ENCODE measurements at regions not wholly inside any gene's neighbourhood (a gene's known extent, or its start where the extent isn't known, plus 50 kb on each side); places are given as distances from the start of the nearest gene placed in this dataset.

DNA sequence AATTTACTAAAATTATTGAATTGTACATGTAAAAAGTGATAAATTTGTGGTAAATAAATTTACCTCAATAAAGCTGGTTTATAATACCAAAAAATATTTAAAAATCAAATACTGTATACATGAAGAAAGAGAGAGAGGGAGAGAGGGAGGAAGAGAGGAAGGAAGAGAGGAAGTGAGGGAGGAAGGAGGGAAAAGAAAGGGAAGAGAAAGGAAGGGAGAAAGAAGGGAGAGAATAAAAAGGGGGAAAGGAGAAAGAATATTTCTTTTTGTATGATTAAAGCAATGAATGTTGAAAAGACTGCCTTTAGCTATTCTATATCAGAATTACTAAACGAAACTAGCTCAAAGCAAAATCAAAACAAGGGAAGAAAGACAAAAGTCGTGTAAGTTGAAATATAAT, 150.0 kb downstream of the LRIG2 start:
- DNase-seq, result no peak

DNA sequence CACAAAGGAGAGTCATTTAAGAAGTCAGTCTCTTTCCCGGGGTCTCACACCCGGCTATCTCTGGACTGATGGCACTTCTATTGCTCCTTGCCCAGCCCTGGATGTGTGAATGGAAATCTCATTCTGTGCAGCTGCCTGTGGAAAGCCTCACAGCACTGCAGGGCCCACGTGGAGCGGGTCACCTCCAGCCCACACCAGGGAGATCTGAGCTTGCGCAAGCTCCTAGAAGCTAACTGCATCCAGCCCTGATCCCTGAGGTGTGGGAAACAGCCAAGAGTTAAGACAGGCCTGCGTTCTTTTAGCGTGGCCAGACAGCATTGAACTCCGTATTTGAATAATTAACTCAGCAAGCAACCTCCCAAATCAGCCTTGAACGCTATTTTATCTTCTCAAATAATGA, 150.5 kb downstream of the LRIG2 start:
- DNase-seq, result no peak

DNA sequence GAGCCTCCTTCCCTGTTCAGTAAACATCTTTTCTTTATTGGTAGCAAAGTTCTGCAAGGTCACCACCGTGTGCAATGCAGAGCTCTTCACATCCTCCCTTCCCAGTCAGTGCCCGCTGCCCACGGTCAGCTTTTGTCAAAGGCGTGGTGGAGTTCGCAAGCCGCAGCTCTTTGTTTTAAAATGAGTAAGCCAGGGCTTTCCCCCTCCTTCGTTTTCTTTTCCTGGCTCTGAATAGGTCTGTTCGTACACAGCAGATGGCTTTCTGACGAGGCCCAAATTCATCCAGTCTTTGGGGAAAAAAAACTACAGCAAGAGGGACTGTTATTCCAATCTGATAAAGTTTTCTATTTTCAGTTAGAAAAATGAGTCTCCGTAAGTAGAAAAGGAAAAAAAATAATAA, 153.2 kb downstream of the LRIG2 start:
- no peak for DNase-seq

GRCh38 chr1:113231866-113232265, 158.4 kb upstream of the MAGI3 start:
- DNase-seq, result no peak

DNA sequence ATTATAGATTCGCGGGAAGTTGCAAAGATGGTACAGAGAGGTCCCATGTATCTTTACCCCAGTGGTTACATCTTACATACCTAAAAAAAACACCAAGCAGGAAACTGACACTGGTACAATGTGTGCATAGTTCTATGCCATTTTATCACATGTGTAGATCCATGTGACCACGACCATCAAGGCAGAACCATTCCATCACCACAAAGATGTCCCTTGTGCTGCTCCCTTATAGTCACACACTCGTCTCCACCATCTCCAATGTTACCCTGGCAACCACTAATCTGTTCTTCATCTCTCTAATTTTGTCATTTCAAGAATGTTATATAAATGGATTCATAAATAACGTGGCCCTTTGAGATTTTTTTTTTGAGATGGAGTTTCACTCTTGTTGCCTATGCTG, 156.9 kb upstream of the MAGI3 start:
- no peak for DNase-seq

GRCh38 chr1:113241237-113241636, 149.1 kb upstream of the MAGI3 start:
- DNase-seq, result no peak

GRCh38 chr1:113242481-113242880, 147.8 kb upstream of the MAGI3 start:
- DNase-seq, result peak; percentile 54

DNA sequence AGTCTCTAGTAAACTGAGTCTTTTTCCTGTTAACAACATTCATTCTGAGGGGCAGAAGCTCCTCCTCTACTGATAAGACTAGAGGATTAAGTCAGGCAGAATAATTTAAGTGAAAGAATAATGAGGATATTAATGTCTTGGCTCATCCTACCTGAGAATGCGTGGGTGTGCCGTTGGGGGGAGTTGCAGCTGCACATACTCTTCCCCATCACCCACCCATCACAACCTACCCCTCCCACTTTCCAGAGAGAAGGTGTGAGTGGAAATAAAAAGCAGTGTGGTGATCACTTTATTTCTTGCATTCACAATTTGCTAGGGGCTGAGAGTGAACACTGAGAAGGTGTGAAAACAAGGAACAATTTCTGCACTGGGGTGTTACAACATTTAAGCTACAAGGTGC, 146.8 kb upstream of the MAGI3 start:
- no peak for DNase-seq

DNA sequence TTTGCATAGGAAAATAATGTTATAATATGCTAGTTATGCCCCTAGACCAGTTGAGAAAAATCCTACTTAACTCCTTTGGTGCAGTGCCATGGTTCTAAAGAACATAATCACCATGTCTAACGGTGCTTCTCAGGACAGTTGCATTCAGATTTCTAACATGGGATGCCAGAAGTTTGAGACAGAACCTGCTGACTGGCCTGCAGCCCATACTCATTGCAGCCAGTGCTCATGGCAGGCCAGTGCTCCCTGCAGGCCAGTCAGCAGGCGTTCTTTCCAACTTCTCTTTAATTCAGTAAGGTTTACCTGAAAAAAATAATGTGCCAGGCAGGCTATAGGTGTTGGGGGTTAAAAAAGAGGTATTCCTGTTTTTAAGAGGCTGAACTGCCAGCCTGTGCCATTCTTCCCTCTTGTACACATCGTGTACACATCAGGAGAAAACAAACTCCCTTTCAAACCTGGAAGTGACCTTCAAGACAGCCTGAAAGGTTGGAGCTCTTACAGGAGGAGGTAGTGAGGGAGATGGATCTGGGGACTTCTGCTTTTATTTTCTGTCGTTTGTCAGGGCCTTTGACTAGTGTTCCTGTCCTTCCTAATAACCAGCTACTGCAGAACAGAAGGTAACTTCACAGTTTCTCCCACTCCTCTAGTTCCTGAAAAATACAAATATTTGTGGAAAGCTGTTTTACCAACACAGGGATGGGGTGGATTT, 146.0 kb upstream of the MAGI3 start:
- DNase-seq, result no peak

- DNase-seq, result no peak
Observed at GRCh38 chr1:113245252-113245651, 145.1 kb upstream of the MAGI3 start.

GRCh38 chr1:113246929-113247328, 143.4 kb upstream of the MAGI3 start:
- no peak for DNase-seq

DNA sequence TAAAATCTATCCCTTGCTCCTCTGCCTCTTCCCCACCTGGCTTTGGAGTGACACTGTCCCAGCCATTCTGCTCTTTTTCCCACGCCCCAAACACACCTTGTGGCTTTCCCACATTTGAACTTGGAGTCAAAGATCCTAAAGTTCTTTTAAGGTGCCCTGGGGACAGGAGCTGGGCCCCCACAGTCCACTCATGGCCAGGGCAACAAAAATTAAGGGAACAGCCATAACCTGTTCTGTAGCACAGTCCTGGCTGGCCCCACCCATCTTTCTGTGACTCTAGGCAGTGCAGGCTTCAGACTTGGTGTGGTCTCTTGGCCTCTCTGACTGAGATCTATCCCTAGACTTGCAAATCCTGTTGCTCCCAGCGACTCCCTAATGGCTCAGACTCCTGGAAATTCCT, 143.0 kb upstream of the MAGI3 start:
- DNase-seq, result no peak

DNA sequence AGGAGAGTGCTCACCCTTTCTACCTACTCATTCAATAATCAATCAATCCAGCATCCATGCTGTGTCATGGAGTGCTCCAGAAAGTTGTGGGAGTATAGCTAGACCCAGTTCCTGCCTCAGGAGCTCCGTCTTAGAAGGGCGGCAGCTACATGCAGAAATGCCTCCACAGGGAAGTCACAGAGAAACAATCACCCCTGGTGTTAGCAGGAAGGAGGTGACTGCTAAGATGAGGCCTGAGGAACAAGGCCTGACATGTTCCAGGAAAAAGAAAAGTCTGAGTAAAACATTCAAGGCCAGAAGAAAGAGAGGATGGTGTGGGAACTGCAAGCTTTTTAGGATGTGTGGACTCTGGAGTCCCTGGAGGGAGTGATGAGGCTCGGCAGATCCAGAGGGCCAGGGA, 142.5 kb upstream of the MAGI3 start:
- no peak for DNase-seq

DNA sequence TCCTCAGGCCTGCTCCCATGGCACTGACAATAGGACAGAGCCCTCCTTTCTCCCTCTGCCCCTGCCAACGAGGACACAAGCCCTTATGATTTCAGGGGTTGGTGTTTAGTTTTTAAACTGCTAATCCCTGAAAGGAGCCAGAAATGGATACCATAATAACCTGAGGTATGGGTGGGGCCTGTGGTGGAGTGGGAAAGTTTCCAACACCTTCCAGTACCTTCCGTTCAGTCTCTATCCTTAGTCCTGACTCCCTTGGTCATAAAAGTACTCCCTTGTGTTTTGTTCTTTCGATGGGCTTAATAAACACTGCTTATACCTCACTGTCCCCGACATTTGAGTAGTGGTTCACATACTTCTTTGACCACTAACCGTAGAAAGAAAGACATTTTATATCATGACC, 141.8 kb upstream of the MAGI3 start:
- no peak for DNase-seq

DNA sequence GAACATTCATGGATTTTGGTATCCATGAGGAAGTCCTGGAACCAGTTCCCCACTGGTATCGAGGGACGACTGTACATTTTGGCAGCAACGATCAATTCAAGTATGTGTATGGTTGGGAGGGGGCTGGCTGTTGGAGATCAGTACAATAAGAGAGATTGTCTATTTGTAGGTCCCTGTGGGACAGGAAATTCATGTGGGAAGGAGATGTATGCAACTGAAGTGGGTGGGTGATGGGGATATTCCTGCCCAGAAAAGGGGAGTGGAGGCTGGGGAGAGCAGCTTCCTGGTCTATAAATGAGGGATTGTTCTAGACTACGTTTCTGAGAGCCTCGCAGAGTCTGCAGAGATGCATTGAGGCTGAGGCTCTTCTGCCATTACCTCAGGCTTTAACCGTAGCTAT, 140.2 kb upstream of the MAGI3 start:
- DNase-seq, result no peak

DNA sequence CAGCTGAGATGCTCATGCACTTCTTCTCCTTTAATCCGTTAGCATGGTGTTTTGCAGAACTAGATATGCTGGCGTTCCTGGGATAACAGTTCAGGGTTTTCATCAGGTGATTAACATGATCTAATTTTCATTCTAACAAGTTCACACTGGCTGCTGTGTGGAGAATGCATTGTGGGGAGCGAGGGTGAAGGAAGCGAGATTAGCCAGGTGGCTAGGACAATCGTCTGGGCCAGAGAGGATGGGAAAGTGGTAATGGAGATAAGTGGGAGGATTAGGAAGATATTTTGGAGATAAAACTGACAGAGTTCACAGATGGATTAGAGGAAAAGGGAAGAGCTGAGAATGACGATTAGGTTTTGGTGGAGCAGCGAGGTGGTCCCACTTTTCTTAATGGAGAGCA, 138.1 kb upstream of the MAGI3 start:
- DNase-seq, result no peak

GRCh38 chr1:113253187-113253586, 137.1 kb upstream of the MAGI3 start:
- DNase-seq, result no peak

DNA sequence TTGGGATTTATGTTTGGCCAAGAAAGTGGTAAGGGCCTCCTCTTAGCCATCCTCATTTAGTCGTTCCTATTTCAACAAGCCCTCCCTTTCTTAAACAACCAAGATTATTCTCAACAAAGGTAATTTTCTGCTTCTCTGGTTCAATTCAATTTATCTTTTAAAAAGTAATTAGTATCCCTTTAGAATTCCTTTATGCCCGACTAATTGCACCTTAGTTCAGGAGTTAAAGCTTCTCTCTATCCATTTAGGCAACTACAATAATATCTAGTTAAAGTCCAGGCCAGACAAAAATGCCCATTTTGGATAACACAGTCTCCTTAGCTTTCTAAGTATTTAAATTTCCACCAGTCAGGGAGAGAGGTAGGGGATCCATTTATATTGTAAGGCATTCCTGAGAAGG, 136.7 kb upstream of the MAGI3 start:
- DNase-seq, result no peak

- no peak for DNase-seq
Observed at GRCh38 chr1:113255038-113255719, 135.1 kb upstream of the MAGI3 start.

DNA sequence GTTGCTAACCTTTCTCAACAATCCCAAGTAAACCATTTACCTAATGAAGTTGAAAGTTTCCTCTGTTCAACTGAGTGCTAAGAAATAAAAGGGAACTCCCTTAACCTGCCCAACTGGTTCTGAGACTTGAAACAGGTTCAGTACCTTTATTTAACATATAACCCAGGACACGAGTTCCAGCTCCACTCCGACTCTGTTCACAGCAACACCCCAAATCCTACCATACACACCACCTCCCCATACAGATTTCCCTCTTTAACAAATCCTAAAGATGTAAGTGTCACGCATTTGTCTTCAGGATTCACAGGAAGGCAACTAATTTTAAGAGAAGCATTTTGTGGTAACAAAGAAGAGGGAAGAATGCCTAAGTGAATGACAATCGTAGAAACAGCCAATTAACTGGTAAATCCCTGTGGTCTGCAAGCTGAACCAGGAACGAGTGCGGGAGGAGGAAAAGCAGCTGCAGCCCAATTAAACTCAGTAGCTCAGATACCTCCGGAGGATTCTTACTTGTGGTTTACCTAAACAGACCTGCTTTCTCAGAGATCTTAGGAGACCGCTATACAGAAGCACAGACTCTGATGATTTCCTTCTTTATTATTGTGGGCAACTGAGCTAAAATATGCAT, 134.5 kb upstream of the MAGI3 start:
- DNase-seq, result no peak

GRCh38 chr1:113256348-113256729, 134.0 kb upstream of the MAGI3 start:
- no peak for DNase-seq

DNA sequence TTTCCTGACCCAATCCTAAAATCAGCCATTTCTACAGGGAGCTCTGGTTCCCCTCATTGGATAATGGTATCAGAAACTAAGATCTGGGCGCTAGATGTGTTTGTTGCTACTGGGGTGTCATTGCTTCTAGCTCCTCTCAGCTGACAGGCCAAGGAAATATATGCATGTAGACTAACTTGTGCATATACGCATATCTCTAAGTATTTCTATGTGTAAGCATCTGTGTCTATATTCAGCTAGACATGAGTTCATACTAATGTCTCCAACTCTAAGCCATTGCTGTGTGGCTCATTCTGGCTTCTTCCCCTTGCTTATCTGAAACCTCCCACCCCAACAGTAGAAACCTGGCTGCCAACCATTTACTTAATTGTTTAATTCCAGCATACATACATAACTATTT, 130.3 kb upstream of the MAGI3 start:
- DNase-seq, result no peak

- DNase-seq, result no peak
Observed at GRCh38 chr1:113265196-113265595, 125.1 kb upstream of the MAGI3 start.

GRCh38 chr1:113266788-113267187, 123.5 kb upstream of the MAGI3 start:
- no peak for DNase-seq

Data from hematopoietic multipotent progenitor cell treated with erythropoietin and hydrocortisone succinate and interleukin-3 and kit ligand, for 6 days (in vitro differentiated cells).